ENCODE measurements at regions not wholly inside any gene's neighbourhood (a gene's known extent, or its start where the extent isn't known, plus 50 kb on each side); places are given as distances from the start of the nearest gene placed in this dataset.

DNA sequence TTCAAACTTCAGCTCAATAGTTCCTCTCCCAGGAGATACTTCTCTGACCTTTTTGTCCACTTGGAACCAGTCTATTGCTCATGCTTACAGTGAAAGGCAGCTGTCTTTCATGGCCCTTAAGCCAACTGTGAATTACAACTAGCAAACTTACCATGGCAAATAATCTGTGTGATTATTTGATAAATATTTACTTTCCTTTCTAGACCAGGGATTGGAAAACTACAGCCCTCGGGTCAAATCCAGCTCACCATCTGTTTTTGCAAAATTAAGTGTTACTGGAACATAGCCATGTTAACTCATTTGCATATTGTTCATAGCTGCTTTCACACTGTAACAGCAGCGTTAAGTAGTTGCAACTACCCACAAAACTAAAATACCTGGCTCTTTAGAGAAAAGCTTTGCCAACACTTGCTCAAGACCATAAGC is 289.1 kb upstream of the MCTP2 start:
- no peaks in the 10 kb centered on the region for H3K36me3 ChIP-seq
- no peaks in the 10 kb centered on the region for H3K9me3 ChIP-seq
- TF ChIP-seq POLR2A (IDR thresholded peaks at IDR 0.05) = no peak
- TF ChIP-seq, protein P1, sequence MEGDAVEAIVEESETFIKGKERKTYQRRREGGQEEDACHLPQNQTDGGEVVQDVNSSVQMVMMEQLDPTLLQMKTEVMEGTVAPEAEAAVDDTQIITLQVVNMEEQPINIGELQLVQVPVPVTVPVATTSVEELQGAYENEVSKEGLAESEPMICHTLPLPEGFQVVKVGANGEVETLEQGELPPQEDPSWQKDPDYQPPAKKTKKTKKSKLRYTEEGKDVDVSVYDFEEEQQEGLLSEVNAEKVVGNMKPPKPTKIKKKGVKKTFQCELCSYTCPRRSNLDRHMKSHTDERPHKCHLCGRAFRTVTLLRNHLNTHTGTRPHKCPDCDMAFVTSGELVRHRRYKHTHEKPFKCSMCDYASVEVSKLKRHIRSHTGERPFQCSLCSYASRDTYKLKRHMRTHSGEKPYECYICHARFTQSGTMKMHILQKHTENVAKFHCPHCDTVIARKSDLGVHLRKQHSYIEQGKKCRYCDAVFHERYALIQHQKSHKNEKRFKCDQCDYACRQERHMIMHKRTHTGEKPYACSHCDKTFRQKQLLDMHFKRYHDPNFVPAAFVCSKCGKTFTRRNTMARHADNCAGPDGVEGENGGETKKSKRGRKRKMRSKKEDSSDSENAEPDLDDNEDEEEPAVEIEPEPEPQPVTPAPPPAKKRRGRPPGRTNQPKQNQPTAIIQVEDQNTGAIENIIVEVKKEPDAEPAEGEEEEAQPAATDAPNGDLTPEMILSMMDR (IDR thresholded peaks at IDR 0.05 in 4 of 5, conservative IDR thresholded peaks at IDR 0.05 in 1 of 5) = no peak
- ATAC-seq = peak; percentile 52 to 53
- in situ Hi-C loops (cut with MboI; ENCODE audit: low sequenced_read_pairs in 4 of 4) = no loop called here
- H3K4me3 ChIP-seq = no peak overlapping the region
- no peak for DNase-seq
- peaks cover 0 to 8% of the 10 kb centered on the region in 2 donors for H3K4me1 ChIP-seq
- intact Hi-C loops (cut with DNase I; ENCODE audit: low total_unique reads) = loop anchor here (5.0 kb wide), 1 partner anchor 40 kb away; no protein-coding TSS in a partner anchor
- H3K27ac ChIP-seq = peak overlapping the region; percentile 6 to 50 (median 30)
- H3K27me3 ChIP-seq = no peaks in the 10 kb centered on the region

DNA sequence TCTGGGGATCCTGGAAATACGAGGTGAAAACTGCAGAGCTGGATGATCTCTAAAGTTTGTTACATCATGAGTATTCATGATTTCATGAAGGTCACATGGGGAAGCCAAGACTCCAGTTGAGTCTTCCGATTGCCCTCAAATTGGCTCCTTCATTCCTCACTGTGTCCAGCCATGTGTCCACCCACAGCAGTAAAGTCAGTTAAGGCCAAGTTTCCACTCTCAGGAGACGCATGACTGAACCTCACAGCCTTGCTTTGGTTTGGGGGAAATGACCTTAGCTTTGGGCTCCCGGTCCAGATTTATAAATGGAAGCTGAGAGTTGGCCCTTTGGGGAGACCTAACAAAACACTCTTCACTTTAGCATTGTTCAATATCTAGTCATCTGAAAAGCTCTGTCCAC is 289.7 kb upstream of the MCTP2 start:
- H3K9me3 ChIP-seq = no peaks in the 10 kb centered on the region
- TF ChIP-seq, protein P1 (IDR thresholded peaks at IDR 0.05 in 4 of 5, conservative IDR thresholded peaks at IDR 0.05 in 1 of 5) = no peak
- no peak for TF ChIP-seq POLR2A (IDR thresholded peaks at IDR 0.05)
- peaks cover 0 to 8% of the 10 kb centered on the region in 2 donors for H3K4me1 ChIP-seq
- peak overlapping the region in 3 of 4 donors; percentile 20 to 50 (median 40) for H3K27ac ChIP-seq
- DNase-seq (peak; percentile 20 to 56), ATAC-seq (peak; percentile 72 to 75)
- H3K27me3 ChIP-seq = no peaks in the 10 kb centered on the region
- no peak overlapping the region for H3K4me3 ChIP-seq
- in situ Hi-C loops (cut with MboI; ENCODE audit: low sequenced_read_pairs in 4 of 4) (no loop called here), intact Hi-C loops (cut with DNase I; ENCODE audit: low total_unique reads) (loop anchor here (5.0 kb wide), 1 partner anchor 41 kb away; no protein-coding TSS in a partner anchor)
- no peaks in the 10 kb centered on the region for H3K36me3 ChIP-seq

DNA sequence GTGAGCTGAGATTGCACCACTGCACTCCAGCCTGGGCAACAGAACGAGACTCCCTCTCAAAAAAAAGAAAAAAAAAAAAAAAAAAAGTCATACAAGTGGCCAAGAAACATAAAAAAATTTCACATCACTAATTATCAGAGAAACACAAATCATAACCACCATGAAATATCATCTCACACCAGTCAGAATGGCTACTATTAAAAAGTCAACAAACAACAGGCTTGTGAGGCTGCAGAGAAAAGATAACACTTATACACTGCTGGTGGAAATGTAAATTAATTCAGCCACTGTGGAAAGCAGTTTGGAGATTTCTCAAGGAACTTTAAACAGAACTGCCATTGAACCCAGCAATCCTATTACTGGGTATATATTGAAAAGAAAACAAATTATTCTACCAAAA is 291.1 kb upstream of the MCTP2 start:
- ATAC-seq = no peak
- H3K9me3 ChIP-seq = no peaks in the 10 kb centered on the region
- peaks cover 0 to 8% of the 10 kb centered on the region in 2 donors for H3K4me1 ChIP-seq
- intact Hi-C loops (cut with DNase I; ENCODE audit: low total_unique reads) (loop anchor here (5.0 kb wide), 1 partner anchor 42 kb away; no protein-coding TSS in a partner anchor), in situ Hi-C loops (cut with MboI; ENCODE audit: low sequenced_read_pairs in 4 of 4) (no loop called here)
- no peak for TF ChIP-seq POLR2A (IDR thresholded peaks at IDR 0.05)
- TF ChIP-seq, protein P1 (IDR thresholded peaks at IDR 0.05 in 4 of 5, conservative IDR thresholded peaks at IDR 0.05 in 1 of 5) = no peak
- H3K27ac ChIP-seq = no peak overlapping the region
- H3K4me3 ChIP-seq = no peak overlapping the region
- no peaks in the 10 kb centered on the region for H3K27me3 ChIP-seq
- H3K36me3 ChIP-seq = no peaks in the 10 kb centered on the region
- no peak for DNase-seq

DNA sequence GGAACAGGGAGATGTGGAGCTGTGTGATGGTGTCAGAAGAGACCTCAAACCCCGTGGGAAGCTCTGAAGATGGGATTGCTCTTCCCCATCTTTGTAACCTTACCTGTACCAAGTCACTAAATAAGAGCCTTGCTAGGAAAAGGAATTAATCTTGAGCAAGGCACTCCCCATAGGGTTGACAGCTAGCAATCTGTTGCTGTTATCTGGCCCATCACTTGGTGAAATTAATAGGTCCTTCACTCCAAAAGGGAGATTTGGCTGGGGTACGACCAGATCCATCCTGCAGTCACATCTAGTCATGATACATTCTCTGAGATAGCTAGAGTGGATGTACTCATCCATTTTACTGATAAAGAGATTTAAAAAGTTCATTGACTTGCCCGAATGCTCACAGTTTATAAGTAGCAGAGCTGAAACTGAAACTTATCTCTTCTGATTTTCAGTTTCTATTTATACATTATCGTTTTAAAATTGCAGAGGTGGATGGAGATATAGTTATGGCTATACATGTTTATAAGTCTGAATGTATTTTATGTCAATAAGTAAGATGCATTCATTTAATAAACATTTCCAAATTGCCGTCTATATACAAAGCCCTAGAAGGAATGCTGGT is 299.1 kb upstream of the MCTP2 start:
- DNase-seq (no peak), ATAC-seq (no peak)
- H3K9me3 ChIP-seq = no peaks in the 10 kb centered on the region
- no peak overlapping the region for H3K27ac ChIP-seq
- intact Hi-C loops (cut with DNase I; ENCODE audit: low total_unique reads) (no loop called here), in situ Hi-C loops (cut with MboI; ENCODE audit: low sequenced_read_pairs in 4 of 4) (no loop called here)
- H3K4me1 ChIP-seq = peaks cover 0 to 8% of the 10 kb centered on the region in 2 donors
- no peaks in the 10 kb centered on the region for H3K27me3 ChIP-seq
- no peaks in the 10 kb centered on the region for H3K36me3 ChIP-seq
- H3K4me3 ChIP-seq = no peak overlapping the region
- TF ChIP-seq, protein P1 (IDR thresholded peaks at IDR 0.05 in 4 of 5, conservative IDR thresholded peaks at IDR 0.05 in 1 of 5) = no peak
- no peak for TF ChIP-seq POLR2A (IDR thresholded peaks at IDR 0.05)

Data from gastrocnemius medialis (tissue), 4 donors.